Right lobe of liver (tissue), 4 donors: ENCODE measurements at regions not wholly inside any gene's neighbourhood (a gene's known extent, or its start where the extent isn't known, plus 50 kb on each side); places are given as distances from the start of the nearest gene placed in this dataset.

Experiments
- POLR2A ChIP-seq: fragments of 450-650 bp; IDR thresholded peaks from one replicate; pipeline ENCODE4 v1.6.1; 2017; ENCODE audit warnings: antibody characterized with exemption, mild to moderate bottlenecking
- TF ChIP-seq, protein P1 (sequence below), 4 donors: fragments of 200-600 bp in 3 of 4; fragments of 450-650 bp in 1 of 4; IDR thresholded peaks; one replicate each; pipeline versions ENCODE4 v1.5.1 to v1.8.0; 2016 to 2022; ENCODE audit warnings: antibody characterized with exemption in 4 of 4, mild to moderate bottlenecking in 2 of 4
- donor health status: DM: no; HTN: no; CAD: no.
- donor health status: DM: no; HTN: no; CAD: no.
- donor health status: DM: no; HTN: yes; CAD: no.

- TF ChIP-seq, protein P1, sequence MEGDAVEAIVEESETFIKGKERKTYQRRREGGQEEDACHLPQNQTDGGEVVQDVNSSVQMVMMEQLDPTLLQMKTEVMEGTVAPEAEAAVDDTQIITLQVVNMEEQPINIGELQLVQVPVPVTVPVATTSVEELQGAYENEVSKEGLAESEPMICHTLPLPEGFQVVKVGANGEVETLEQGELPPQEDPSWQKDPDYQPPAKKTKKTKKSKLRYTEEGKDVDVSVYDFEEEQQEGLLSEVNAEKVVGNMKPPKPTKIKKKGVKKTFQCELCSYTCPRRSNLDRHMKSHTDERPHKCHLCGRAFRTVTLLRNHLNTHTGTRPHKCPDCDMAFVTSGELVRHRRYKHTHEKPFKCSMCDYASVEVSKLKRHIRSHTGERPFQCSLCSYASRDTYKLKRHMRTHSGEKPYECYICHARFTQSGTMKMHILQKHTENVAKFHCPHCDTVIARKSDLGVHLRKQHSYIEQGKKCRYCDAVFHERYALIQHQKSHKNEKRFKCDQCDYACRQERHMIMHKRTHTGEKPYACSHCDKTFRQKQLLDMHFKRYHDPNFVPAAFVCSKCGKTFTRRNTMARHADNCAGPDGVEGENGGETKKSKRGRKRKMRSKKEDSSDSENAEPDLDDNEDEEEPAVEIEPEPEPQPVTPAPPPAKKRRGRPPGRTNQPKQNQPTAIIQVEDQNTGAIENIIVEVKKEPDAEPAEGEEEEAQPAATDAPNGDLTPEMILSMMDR (IDR thresholded peaks at IDR 0.05) = no peak
- TF ChIP-seq POLR2A = no peak
These were observed 348.0 kb upstream of the NR3C2 start for GRCh38 chr4:148790246-148790645.
